SK-MEL-5 (cell line): ENCODE measurements at regions not wholly inside any gene's neighbourhood (a gene's known extent, or its start where the extent isn't known, plus 50 kb on each side); places are given as distances from the start of the nearest gene placed in this dataset.
A peak's percentile ranks its signal among the peaks of the same experiment; 100 is the strongest.

Experiments used
- DNase-seq: peaks from one replicate; pipeline ENCODE4 v3.0.0-alpha.2; 2016; ENCODE audit warnings: low read depth, low spot score
- in situ Hi-C: cut with HindIII; loops from 2 replicates; pipeline ENCODE4 v1.10.0; 2016; ENCODE audit warnings: low sequenced_read_pairs, high pct_unique_total_duplicates, low pct_unique_long_range_greater_than_20kb

GRCh38 chr2:211085056-211085680, 528.8 kb downstream of the CPS1 start:
- peak; percentile 55 for DNase-seq
- in situ Hi-C loops = no loop called here

- no peak for DNase-seq
- in situ Hi-C loops = no loop called here
Measured at GRCh38 chr2:211086049-211086448, 529.6 kb downstream of the CPS1 start.

DNA sequence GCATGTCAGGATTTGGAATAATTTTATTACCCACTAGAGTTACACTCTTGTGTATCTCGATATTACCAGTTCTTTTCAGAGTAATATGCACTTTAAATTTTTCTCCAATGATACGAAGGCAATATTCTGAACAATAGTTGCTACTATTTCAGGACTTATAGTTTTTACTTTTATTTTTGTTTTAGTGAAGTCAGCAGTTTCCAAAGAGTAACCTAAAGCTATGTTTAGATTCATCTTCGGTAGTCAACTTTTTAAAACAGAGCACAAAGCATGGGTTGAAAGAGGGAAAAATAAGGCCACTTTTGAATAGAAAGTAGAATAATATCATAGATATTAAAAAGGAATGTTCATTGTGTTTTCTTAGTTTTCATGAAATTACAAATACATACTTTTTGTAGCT, 532.7 kb downstream of the CPS1 start:
- DNase-seq = no peak
- in situ Hi-C loops = no loop called here

DNA sequence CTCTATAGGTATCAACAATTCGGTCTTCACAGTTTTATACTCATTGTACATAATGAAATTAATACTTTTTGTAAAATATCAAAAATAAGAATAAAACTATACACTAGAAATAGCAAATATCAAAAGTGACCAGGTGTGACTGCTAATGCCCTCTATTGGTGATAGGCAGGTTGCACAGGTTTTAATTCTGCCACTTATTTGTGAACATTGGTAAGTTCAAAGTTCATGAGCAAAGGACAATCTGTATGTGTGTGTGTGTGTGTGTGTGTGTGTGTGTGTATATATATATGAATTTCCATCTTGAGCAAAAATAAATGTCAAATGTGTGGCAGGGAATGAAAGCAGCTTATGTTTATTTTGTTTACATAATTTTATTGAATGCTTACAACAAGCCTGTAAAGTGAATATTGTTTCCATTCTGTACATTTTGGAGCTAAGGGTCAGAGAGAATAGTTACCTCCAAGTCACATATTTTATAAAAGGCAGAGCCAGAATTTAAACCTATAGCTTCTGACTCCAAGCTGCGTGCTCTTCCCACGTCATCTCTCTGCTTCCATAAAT, 537.4 kb downstream of the CPS1 start:
- in situ Hi-C loops = no loop called here
- DNase-seq = peak; percentile 28

- peak; percentile 39 for DNase-seq
- in situ Hi-C loops = no loop called here
Measured at GRCh38 chr2:211103989-211104388, 547.6 kb downstream of the CPS1 start.

GRCh38 chr2:211113334-211114175, 557.2 kb downstream of the CPS1 start:
- in situ Hi-C loops = no loop called here
- no peak for DNase-seq

GRCh38 chr2:211114826-211115455, 558.5 kb downstream of the CPS1 start:
- in situ Hi-C loops = no loop called here
- DNase-seq = no peak

GRCh38 chr2:211117026-211117425, 560.6 kb downstream of the CPS1 start:
- in situ Hi-C loops = no loop called here
- no peak for DNase-seq

- in situ Hi-C loops = no loop called here
- no peak for DNase-seq
Measured at GRCh38 chr2:211126256-211126655, 569.9 kb downstream of the CPS1 start.

DNA sequence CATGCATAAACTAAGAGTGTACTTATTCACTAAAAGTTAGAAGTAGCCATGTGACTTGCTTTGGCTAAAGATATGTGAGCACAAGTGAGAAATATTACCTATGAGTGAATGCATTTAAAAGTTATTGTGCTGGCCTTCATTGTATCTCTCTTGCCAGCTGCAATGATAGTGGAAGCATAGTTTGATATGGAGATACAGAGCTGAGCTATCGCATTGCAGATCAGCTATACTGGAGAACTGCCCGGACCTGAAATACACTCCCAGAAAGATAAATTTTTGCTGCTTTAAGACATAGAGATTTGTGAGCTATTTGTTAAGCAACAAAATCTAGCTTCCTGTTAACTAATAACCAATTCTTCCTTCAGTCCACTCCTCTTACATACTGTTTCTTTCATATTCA, 571.1 kb downstream of the CPS1 start:
- in situ Hi-C loops = no loop called here
- DNase-seq = no peak

GRCh38 chr2:211128287-211128686, 571.9 kb downstream of the CPS1 start:
- in situ Hi-C loops = no loop called here
- no peak for DNase-seq

DNA sequence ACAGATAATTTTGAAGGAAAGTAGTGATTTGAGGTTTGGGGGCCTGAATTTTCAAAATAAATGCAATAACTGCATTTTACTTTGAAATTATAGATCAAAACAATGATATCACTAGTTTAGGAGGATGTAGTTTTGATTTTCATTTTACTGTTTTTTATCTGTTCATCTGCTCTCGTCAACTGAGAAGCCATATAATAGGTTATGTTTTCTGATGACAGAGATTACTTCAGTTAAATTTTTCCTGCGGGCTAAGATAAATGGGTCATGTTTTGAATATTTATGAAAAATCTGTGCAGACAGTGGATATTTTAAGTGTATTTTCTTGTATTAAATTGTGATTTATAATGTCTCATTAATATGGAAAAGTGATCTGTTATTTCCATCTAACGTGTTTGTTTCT, 573.4 kb downstream of the CPS1 start:
- in situ Hi-C loops = no loop called here
- no peak for DNase-seq

DNA sequence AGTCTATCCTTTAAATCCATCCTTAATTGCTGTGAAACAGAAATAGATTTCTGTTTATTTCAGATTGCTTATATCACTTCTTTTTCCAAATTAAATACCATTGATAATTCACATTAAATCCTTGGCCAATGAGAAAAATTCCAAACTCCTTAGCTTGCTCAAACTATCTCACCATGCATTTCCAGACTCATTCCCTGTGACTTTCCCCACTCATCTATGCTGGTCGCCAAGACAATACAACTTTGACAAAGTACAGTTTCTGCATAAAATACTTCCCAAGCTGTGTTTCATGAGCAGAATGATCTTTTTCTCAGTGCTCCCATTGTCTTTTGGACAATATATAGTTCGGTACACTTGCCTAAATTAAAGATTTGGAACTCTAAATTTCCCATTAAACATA, 575.6 kb downstream of the CPS1 start:
- in situ Hi-C loops = no loop called here
- no peak for DNase-seq

- no peak for DNase-seq
- in situ Hi-C loops = no loop called here
Measured at GRCh38 chr2:211132573-211132972, 576.2 kb downstream of the CPS1 start.

DNA sequence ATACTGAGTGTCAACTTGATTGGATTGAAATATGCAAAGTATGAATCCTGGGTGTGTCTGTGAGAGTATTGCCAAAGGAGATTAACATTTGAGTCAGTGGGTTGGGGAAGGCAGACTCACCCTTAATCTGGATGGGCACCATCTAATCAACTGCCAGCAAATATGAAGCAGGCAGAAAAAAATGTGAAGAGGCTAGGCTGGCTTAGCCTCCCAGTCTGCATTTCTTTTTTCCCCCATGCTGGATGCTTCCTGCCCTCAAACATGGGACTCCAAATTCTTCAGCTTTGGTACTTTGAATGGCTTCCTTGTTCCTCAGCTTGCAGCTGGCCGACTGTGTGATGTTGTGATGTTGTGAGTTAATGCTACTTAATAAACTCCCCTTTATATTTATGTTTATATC, 577.4 kb downstream of the CPS1 start:
- in situ Hi-C loops = no loop called here
- peak; percentile 28 for DNase-seq

- in situ Hi-C loops = no loop called here
- no peak for DNase-seq
Measured at GRCh38 chr2:211138551-211138950, 582.2 kb downstream of the CPS1 start.

GRCh38 chr2:211141646-211142045, 585.2 kb downstream of the CPS1 start:
- in situ Hi-C loops = no loop called here
- no peak for DNase-seq

- DNase-seq = no peak
- in situ Hi-C loops = no loop called here
Measured at GRCh38 chr2:211144078-211144477, 587.7 kb downstream of the CPS1 start.
